ENCODE measurements at regions not wholly inside any gene's neighbourhood (a gene's known extent, or its start where the extent isn't known, plus 50 kb on each side); places are given as distances from the start of the nearest gene placed in this dataset.

GRCh38 chr1:232369451-232370296, 260.3 kb downstream of the SIPA1L2 start:
- TF ChIP-seq CTCF (conservative IDR thresholded peaks at IDR 0.05; ENCODE audit: low read depth, low read length) (no peak), EZH2 (IDR thresholded peaks at IDR 0.05; ENCODE audit: borderline replicate concordance, low read depth, low read length, poor library complexity, severe bottlenecking) (no peak)
